Smooth muscle cell (in vitro differentiated cells): ENCODE measurements at regions not wholly inside any gene's neighbourhood (a gene's known extent, or its start where the extent isn't known, plus 50 kb on each side); places are given as distances from the start of the nearest gene placed in this dataset. TPM values are rescaled to one million over a fixed set of nuclear protein-coding genes. Genes with fewer than 3 reads are reported as not detected.
A peak's percentile ranks its signal among the peaks of the same experiment; 100 is the strongest.

Experiments used
- DNase-seq: peaks from one replicate; lab custom pipeline; 2025; ENCODE audit not compliant: unreplicated experiment; lab: John Stamatoyannopoulos, UW
- H2AFZ ChIP-seq: fragments of 200-600 bp; sonication (generic); 2 replicates; pipeline ENCODE4 v1.6.0; 2016; ENCODE audit warnings: antibody characterized with exemption, low read depth, mild to moderate bottlenecking
- H3F3A ChIP-seq: fragments of 200-600 bp; sonication (generic); 2 replicates; pipeline ENCODE4 v1.6.0; 2017; ENCODE audit warnings: antibody characterized with exemption, low read depth
- H3K27ac ChIP-seq: fragments of 200-600 bp; sonication (generic); 2 replicates; pipeline ENCODE4 v1.5.1; 2016; ENCODE audit warnings: low read depth, mild to moderate bottlenecking
- H3K27me3 ChIP-seq: fragments of 200-600 bp; sonication (generic); 2 replicates; pipeline ENCODE4 v1.6.1; 2016; ENCODE audit warnings: low read depth, mild to moderate bottlenecking
- H3K36me3 ChIP-seq: fragments of 200-600 bp; sonication (generic); 2 replicates; pipeline ENCODE4 v1.5.1; 2016; ENCODE audit warnings: low read depth
- H3K4me1 ChIP-seq: fragments of 200-600 bp; sonication (generic); 2 replicates; pipeline ENCODE4 v1.5.1; 2016; ENCODE audit warnings: low read depth
- H3K4me2 ChIP-seq: fragments of 200-600 bp; sonication (generic); 2 replicates; pipeline ENCODE4 v1.6.0; 2016; ENCODE audit warnings: mild to moderate bottlenecking
- H3K4me3 ChIP-seq: fragments of 200-600 bp; sonication (generic); 2 replicates; pipeline ENCODE4 v1.5.1; 2016; ENCODE audit warnings: mild to moderate bottlenecking
- H3K79me2 ChIP-seq: fragments of 200-600 bp; sonication (generic); 2 replicates; pipeline ENCODE4 v1.6.0; 2016; ENCODE audit warnings: low read depth, mild to moderate bottlenecking
- H3K9ac ChIP-seq: fragments of 200-600 bp; sonication (generic); 2 replicates; pipeline ENCODE4 v1.6.0; 2016; ENCODE audit warnings: low read depth
- H3K9me3 ChIP-seq: fragments of 200-600 bp; sonication (generic); replicated peaks from 2 replicates; pipeline ENCODE4 v1.5.1; 2016; ENCODE audit warnings: low read depth
- H4K20me1 ChIP-seq: fragments of 200-600 bp; sonication (generic); 2 replicates; pipeline ENCODE4 v1.6.0; 2016; ENCODE audit warnings: low read depth
- CTCF ChIP-seq: fragments of 200-600 bp; sonication (generic); IDR thresholded peaks from 2 replicates; pipeline ENCODE4 v1.5.1; 2017; ENCODE audit warnings: borderline replicate concordance, mild to moderate bottlenecking, antibody characterized with exemption; ENCODE audit not compliant: insufficient read depth, poor library complexity, severe bottlenecking
- WGBS: methylation state at CpG from one replicate; pipeline ENCODE4 v1.1.7; 2016; ENCODE audit warnings: low lambda C conversion rate; 5-methylcytosine and 5-hydroxymethylcytosine counted together
- small RNA-seq: library from RNA; depleted of rRNA; stranded (forward); fragments of <200 nt; gene quantifications from one replicate; pipeline ENCODE3, GENCODE V24; 2014

- no peak overlapping the region for H3K4me2 ChIP-seq
- peak; percentile 8 for TF ChIP-seq CTCF
- H3K9me3 ChIP-seq = no peaks in the 10 kb centered on the region
- H4K20me1 ChIP-seq = no peaks in the 10 kb centered on the region
- DNase-seq = no peak
- H3K27ac ChIP-seq = no peak overlapping the region
- peaks cover 11% of the 10 kb centered on the region for H3K4me1 ChIP-seq
- H3K79me2 ChIP-seq = no peaks in the 10 kb centered on the region
- H2AFZ ChIP-seq = no peak overlapping the region
- H3K9ac ChIP-seq = no peak overlapping the region
- no peak overlapping the region for H3K4me3 ChIP-seq
- WGBS = 75% methylated on average over 2 of the region's 2 CpGs
- no peaks in the 10 kb centered on the region for H3F3A ChIP-seq
- H3K36me3 ChIP-seq = no peaks in the 10 kb centered on the region
- H3K27me3 ChIP-seq = peaks cover 4% of the 10 kb centered on the region
Observed at GRCh38 chr6:51559059-51559458, 528.4 kb downstream of the PKHD1 start.

- Histone ChIP-seq H3K9ac (no peak overlapping the region), H3K36me3 (no peaks in the 10 kb centered on the region), H3K4me3 (no peak overlapping the region), H3K79me2 (no peaks in the 10 kb centered on the region), H3K9me3 (no peaks in the 10 kb centered on the region), H3F3A (no peaks in the 10 kb centered on the region), H3K4me2 (no peak overlapping the region), H2AFZ (no peak overlapping the region), H3K4me1 (peaks cover 7% of the 10 kb centered on the region), H4K20me1 (no peaks in the 10 kb centered on the region), H3K27me3 (peaks cover 4% of the 10 kb centered on the region), H3K27ac (no peak overlapping the region)
- TF ChIP-seq CTCF = no peak
- 52% methylated on average over 1 of the region's 1 CpG for WGBS
- DNase-seq = no peak
Observed at GRCh38 chr6:51562198-51562597, 525.2 kb downstream of the PKHD1 start.

Small RNA genes in the stretch of these regions (small RNA-seq; reads per million reads assigned to genes)
- not detected for gene RF00572
